GM12878 (cell line): ENCODE measurements at regions not wholly inside any gene's neighbourhood (a gene's known extent, or its start where the extent isn't known, plus 50 kb on each side); places are given as distances from the start of the nearest gene placed in this dataset.

Source experiments
- ATAC-seq: fragments of 200-7000 bp; cut with Tn5 transposase; 3 replicates; pipeline ENCODE4 v1.9.1; 2020; ENCODE audit warnings: mild to moderate bottlenecking, moderate library complexity
- BruUV-seq: library from RNA; stranded (reverse); fragments of 400-500 nt; replicated peaks from 2 replicates; lab custom pipeline; 2021; lab: Mats Ljungman, UMichigan
- CTCF ChIA-PET: fragments of 300-600 bp; sonication (Branson Sonifier 250); formaldehyde crosslinking; extraction: SDS; loops from one replicate; lab custom pipeline; 2021; ENCODE audit warnings: inconsistent platforms; lab: Yijun Ruan, JAX
- POLR2A ChIA-PET: fragments of 350-600 bp; formaldehyde crosslinking; extraction: SDS; loops from one replicate; lab custom pipeline; 2021; ENCODE audit warnings: inconsistent platforms; lab: Charles Lee
- RAD21 ChIA-PET: fragments of 300-600 bp; sonication (Branson Sonifier 250); formaldehyde crosslinking; loops from one replicate; lab custom pipeline; 2023; ENCODE audit warnings: antibody characterized with exemption; ENCODE audit not compliant: unreplicated experiment; lab: Charles Lee
- SMC1A ChIA-PET: fragments of 300-600 bp; sonication (Branson Sonifier 250); formaldehyde crosslinking; loops from one replicate; lab custom pipeline; 2023; ENCODE audit not compliant: unreplicated experiment, uncharacterized antibody; lab: Charles Lee
- DNase-seq: peaks from one replicate; pipeline ENCODE4 v3.0.0-alpha.2; 2011; ENCODE audit warnings: low read depth, low spot score
- FAIRE-seq: peaks from 3 replicates; lab custom pipeline; 2011; peaks lifted over from hg19 to GRCh38; lab: Jason Lieb, UNC
- H2AFZ ChIP-seq: 2 replicates; pipeline ENCODE4 v1.6.0; 2011; ENCODE audit warnings: low read depth, low read length, control low read depth; ENCODE audit not compliant: control insufficient read depth
- H3K27ac ChIP-seq: 2 replicates; pipeline ENCODE4 v1.5.1; 2011; ENCODE audit warnings: control low read depth; ENCODE audit not compliant: control insufficient read depth, insufficient read depth
- H3K27me3 ChIP-seq, 2 experiments: replicated peaks in 1 of 2; 2 replicates each; pipeline versions ENCODE4 v1.6.0 to v1.6.1; 2011; ENCODE audit warnings: low read length in 1 of 2; ENCODE audit not compliant: control insufficient read depth in 2 of 2, insufficient read depth in 2 of 2
- H3K36me3 ChIP-seq, 2 experiments: 2 replicates each; pipeline ENCODE4 v1.5.1; 2011; ENCODE audit warnings: low read length in 1 of 2; ENCODE audit not compliant: control insufficient read depth in 2 of 2, insufficient read depth in 2 of 2
- H3K4me1 ChIP-seq: 2 replicates; pipeline ENCODE4 v1.6.1; 2011; ENCODE audit warnings: mild to moderate bottlenecking, low read length, moderate library complexity, mixed read lengths; ENCODE audit not compliant: control insufficient read depth, insufficient read depth
- H3K4me2 ChIP-seq: 2 replicates; pipeline ENCODE4 v1.6.0; 2011; ENCODE audit warnings: control low read depth; ENCODE audit not compliant: control insufficient read depth, insufficient read depth
- H3K4me3 ChIP-seq: fragments of 200-600 bp; sonication (generic); 2 replicates; pipeline ENCODE4 v1.5.1; 2016
- H3K79me2 ChIP-seq: 2 replicates; pipeline ENCODE4 v1.6.0; 2011; ENCODE audit warnings: low read length; ENCODE audit not compliant: control insufficient read depth, insufficient read depth
- H3K9ac ChIP-seq: 2 replicates; pipeline ENCODE4 v1.8.0; 2011; ENCODE audit warnings: low read length, control low read depth, mixed read lengths; ENCODE audit not compliant: control insufficient read depth, insufficient read depth
- H3K9me3 ChIP-seq: replicated peaks from 3 replicates; pipeline ENCODE4 v1.5.1; 2011; ENCODE audit warnings: mild to moderate bottlenecking, low read length; ENCODE audit not compliant: control insufficient read depth, insufficient read depth
- H4K20me1 ChIP-seq: 2 replicates; pipeline ENCODE4 v1.6.0; 2011; ENCODE audit not compliant: control insufficient read depth, insufficient read depth
- ATF7 ChIP-seq: fragments of 450-650 bp; IDR thresholded peaks from 2 replicates; pipeline ENCODE4 v1.6.1; 2016; ENCODE audit warnings: low read depth, mild to moderate bottlenecking
- FOXM1 ChIP-seq: IDR thresholded peaks from 2 replicates; pipeline ENCODE4 v1.6.1; 2012; ENCODE audit warnings: low read depth, mild to moderate bottlenecking, inconsistent platforms, low read length, moderate library complexity
- KDM1A ChIP-seq: fragments of 200-600 bp; sonication (generic); IDR thresholded peaks from 2 replicates; pipeline ENCODE4 v1.6.1; 2016; ENCODE audit warnings: borderline replicate concordance
- NR2C2 ChIP-seq: IDR thresholded peaks from 2 replicates; pipeline ENCODE4 v1.6.1; 2011; ENCODE audit warnings: borderline replicate concordance, low read depth; ENCODE audit not compliant: control insufficient read depth, insufficient read length
- STAT1 ChIP-seq: fragments of 450-650 bp; conservative IDR thresholded peaks from 2 replicates; pipeline ENCODE4 v1.6.1; 2014; ENCODE audit warnings: antibody characterized with exemption, mild to moderate bottlenecking
- ZSCAN29 ChIP-seq: fragments of 450-650 bp; IDR thresholded peaks from 2 replicates; pipeline ENCODE4 v1.6.1; 2017; ENCODE audit warnings: mild to moderate bottlenecking, moderate library complexity
- in situ Hi-C: fragments of 300-500 bp; cut with MboI; formaldehyde crosslinking; loops from 9 replicates; pipeline ENCODE4 v1.14.3; 2018; ENCODE audit warnings: mixed read lengths
- intact Hi-C: fragments of 100-400 bp; cut with micrococcal nuclease; formaldehyde crosslinking; loops from one replicate; pipeline ENCODE4 v1.14.2; 2022; ENCODE audit not compliant: unreplicated experiment
- TF ChIP-seq, protein P1 (sequence below): IDR thresholded peaks from 2 replicates; pipeline ENCODE4 v1.6.1; 2012; ENCODE audit warnings: mild to moderate bottlenecking, low read depth, low read length
- TF ChIP-seq, protein P2 (sequence below): fragments of 450-650 bp; IDR thresholded peaks from 2 replicates; pipeline ENCODE4 v1.6.1; 2018; ENCODE audit warnings: borderline replicate concordance, mild to moderate bottlenecking; ENCODE audit not compliant: partially characterized antibody
- TF ChIP-seq, protein P3 (sequence below): fragments of 150-350 bp; IDR thresholded peaks from 2 replicates; pipeline ENCODE4 v1.6.1; 2016; ENCODE audit warnings: low read depth, low read length
- TF ChIP-seq, protein P4 (sequence below): IDR thresholded peaks from 2 replicates; pipeline ENCODE4 v1.6.1; 2012; ENCODE audit warnings: improper control_type of control experiment, low read depth, low read length; ENCODE audit not compliant: insufficient replicate concordance

DNA sequence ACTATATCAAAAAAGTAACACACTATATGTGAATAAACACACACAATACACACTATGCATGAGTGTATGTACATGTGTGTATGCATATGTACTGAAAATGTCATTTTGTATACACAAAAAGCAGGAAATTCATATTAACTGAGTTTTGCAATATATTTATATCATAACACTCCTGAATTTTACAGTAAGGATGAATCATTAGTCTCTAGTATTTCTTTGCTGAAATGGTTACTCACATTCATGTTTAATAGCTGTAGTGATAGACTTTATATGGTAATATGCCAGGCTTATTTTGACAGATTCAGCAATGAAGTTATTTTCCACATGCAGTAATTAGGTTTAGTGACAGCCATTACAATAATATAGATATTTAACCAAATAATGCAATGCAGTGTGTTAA is 1216.2 kb upstream of the CITED2 start:
- peaks cover 8% of the 10 kb centered on the region for H3K4me1 ChIP-seq
- H3K79me2 ChIP-seq, result no peaks in the 10 kb centered on the region
- in situ Hi-C loops, result no loop called here
- SMC1A ChIA-PET, result interaction anchor here (0.6 kb wide), 1 partner anchor 221 kb away, joined by 3 read pairs; no protein-coding TSS in a partner anchor
- H4K20me1 ChIP-seq, result no peaks in the 10 kb centered on the region
- BruUV-seq, result no TSS peak
- H3K36me3 ChIP-seq, result no peaks in the 10 kb centered on the region
- POLR2A ChIA-PET, result no interaction called here
- H3K9me3 ChIP-seq, result peaks cover 2% of the 10 kb centered on the region; the same call in 2 of the 3 replicates
- RAD21 ChIA-PET, result no interaction called here
- H3K9ac ChIP-seq, result no peak overlapping the region
- no peaks in the 10 kb centered on the region for H3K27me3 ChIP-seq
- intact Hi-C loops, result no loop called here
- no peak overlapping the region for H3K4me3 ChIP-seq
- H2AFZ ChIP-seq, result no peak overlapping the region
- no peak for DNase-seq
- no peak for FAIRE-seq
- ATAC-seq, result no peak
- CTCF ChIA-PET, result no interaction called here
- no peak overlapping the region for H3K27ac ChIP-seq
- no peak overlapping the region for H3K4me2 ChIP-seq
- TF ChIP-seq, protein P1, sequence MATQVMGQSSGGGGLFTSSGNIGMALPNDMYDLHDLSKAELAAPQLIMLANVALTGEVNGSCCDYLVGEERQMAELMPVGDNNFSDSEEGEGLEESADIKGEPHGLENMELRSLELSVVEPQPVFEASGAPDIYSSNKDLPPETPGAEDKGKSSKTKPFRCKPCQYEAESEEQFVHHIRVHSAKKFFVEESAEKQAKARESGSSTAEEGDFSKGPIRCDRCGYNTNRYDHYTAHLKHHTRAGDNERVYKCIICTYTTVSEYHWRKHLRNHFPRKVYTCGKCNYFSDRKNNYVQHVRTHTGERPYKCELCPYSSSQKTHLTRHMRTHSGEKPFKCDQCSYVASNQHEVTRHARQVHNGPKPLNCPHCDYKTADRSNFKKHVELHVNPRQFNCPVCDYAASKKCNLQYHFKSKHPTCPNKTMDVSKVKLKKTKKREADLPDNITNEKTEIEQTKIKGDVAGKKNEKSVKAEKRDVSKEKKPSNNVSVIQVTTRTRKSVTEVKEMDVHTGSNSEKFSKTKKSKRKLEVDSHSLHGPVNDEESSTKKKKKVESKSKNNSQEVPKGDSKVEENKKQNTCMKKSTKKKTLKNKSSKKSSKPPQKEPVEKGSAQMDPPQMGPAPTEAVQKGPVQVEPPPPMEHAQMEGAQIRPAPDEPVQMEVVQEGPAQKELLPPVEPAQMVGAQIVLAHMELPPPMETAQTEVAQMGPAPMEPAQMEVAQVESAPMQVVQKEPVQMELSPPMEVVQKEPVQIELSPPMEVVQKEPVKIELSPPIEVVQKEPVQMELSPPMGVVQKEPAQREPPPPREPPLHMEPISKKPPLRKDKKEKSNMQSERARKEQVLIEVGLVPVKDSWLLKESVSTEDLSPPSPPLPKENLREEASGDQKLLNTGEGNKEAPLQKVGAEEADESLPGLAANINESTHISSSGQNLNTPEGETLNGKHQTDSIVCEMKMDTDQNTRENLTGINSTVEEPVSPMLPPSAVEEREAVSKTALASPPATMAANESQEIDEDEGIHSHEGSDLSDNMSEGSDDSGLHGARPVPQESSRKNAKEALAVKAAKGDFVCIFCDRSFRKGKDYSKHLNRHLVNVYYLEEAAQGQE, result no peak
- TF ChIP-seq ZSCAN29, result no peak
- no peak for TF ChIP-seq ATF7
- no peak for TF ChIP-seq FOXM1
- no peak for TF ChIP-seq NR2C2
- TF ChIP-seq, protein P2, sequence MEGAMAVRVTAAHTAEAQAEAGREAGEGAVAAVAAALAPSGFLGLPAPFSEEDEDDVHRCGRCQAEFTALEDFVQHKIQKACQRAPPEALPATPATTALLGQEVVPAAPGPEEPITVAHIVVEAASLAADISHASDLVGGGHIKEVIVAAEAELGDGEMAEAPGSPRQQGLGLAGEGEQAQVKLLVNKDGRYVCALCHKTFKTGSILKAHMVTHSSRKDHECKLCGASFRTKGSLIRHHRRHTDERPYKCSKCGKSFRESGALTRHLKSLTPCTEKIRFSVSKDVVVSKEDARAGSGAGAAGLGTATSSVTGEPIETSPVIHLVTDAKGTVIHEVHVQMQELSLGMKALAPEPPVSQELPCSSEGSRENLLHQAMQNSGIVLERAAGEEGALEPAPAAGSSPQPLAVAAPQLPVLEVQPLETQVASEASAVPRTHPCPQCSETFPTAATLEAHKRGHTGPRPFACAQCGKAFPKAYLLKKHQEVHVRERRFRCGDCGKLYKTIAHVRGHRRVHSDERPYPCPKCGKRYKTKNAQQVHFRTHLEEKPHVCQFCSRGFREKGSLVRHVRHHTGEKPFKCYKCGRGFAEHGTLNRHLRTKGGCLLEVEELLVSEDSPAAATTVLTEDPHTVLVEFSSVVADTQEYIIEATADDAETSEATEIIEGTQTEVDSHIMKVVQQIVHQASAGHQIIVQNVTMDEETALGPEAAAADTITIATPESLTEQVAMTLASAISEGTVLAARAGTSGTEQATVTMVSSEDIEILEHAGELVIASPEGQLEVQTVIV, result no peak
- TF ChIP-seq, protein P3, sequence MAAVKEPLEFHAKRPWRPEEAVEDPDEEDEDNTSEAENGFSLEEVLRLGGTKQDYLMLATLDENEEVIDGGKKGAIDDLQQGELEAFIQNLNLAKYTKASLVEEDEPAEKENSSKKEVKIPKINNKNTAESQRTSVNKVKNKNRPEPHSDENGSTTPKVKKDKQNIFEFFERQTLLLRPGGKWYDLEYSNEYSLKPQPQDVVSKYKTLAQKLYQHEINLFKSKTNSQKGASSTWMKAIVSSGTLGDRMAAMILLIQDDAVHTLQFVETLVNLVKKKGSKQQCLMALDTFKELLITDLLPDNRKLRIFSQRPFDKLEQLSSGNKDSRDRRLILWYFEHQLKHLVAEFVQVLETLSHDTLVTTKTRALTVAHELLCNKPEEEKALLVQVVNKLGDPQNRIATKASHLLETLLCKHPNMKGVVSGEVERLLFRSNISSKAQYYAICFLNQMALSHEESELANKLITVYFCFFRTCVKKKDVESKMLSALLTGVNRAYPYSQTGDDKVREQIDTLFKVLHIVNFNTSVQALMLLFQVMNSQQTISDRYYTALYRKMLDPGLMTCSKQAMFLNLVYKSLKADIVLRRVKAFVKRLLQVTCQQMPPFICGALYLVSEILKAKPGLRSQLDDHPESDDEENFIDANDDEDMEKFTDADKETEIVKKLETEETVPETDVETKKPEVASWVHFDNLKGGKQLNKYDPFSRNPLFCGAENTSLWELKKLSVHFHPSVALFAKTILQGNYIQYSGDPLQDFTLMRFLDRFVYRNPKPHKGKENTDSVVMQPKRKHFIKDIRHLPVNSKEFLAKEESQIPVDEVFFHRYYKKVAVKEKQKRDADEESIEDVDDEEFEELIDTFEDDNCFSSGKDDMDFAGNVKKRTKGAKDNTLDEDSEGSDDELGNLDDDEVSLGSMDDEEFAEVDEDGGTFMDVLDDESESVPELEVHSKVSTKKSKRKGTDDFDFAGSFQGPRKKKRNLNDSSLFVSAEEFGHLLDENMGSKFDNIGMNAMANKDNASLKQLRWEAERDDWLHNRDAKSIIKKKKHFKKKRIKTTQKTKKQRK, result no peak
- no peak for TF ChIP-seq STAT1
- TF ChIP-seq, protein P4, sequence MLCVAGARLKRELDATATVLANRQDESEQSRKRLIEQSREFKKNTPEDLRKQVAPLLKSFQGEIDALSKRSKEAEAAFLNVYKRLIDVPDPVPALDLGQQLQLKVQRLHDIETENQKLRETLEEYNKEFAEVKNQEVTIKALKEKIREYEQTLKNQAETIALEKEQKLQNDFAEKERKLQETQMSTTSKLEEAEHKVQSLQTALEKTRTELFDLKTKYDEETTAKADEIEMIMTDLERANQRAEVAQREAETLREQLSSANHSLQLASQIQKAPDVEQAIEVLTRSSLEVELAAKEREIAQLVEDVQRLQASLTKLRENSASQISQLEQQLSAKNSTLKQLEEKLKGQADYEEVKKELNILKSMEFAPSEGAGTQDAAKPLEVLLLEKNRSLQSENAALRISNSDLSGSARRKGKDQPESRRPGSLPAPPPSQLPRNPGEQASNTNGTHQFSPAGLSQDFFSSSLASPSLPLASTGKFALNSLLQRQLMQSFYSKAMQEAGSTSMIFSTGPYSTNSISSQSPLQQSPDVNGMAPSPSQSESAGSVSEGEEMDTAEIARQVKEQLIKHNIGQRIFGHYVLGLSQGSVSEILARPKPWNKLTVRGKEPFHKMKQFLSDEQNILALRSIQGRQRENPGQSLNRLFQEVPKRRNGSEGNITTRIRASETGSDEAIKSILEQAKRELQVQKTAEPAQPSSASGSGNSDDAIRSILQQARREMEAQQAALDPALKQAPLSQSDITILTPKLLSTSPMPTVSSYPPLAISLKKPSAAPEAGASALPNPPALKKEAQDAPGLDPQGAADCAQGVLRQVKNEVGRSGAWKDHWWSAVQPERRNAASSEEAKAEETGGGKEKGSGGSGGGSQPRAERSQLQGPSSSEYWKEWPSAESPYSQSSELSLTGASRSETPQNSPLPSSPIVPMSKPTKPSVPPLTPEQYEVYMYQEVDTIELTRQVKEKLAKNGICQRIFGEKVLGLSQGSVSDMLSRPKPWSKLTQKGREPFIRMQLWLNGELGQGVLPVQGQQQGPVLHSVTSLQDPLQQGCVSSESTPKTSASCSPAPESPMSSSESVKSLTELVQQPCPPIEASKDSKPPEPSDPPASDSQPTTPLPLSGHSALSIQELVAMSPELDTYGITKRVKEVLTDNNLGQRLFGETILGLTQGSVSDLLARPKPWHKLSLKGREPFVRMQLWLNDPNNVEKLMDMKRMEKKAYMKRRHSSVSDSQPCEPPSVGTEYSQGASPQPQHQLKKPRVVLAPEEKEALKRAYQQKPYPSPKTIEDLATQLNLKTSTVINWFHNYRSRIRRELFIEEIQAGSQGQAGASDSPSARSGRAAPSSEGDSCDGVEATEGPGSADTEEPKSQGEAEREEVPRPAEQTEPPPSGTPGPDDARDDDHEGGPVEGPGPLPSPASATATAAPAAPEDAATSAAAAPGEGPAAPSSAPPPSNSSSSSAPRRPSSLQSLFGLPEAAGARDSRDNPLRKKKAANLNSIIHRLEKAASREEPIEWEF, result no peak
- no peak for TF ChIP-seq KDM1A
